ENCODE measurements at regions not wholly inside any gene's neighbourhood (a gene's known extent, or its start where the extent isn't known, plus 50 kb on each side); places are given as distances from the start of the nearest gene placed in this dataset.

GRCh38 chr2:104233591-104233990, 620.3 kb upstream of the POU3F3 start:
- no peak for TF ChIP-seq REST (IDR thresholded peaks at IDR 0.05; ENCODE audit: borderline replicate concordance)
- TF ChIP-seq EP300 (conservative IDR thresholded peaks at IDR 0.05; ENCODE audit: poor library complexity, severe bottlenecking), result no peak
- no peak for TF ChIP-seq CTCF (IDR thresholded peaks at IDR 0.05; ENCODE audit: poor library complexity, severe bottlenecking)
- no peak for TF ChIP-seq TAF1 (IDR thresholded peaks at IDR 0.05; ENCODE audit: low read depth)
- TF ChIP-seq SMC3 (conservative IDR thresholded peaks at IDR 0.05; ENCODE audit: poor library complexity), result no peak
- no peak for TF ChIP-seq POLR2AphosphoS5 (IDR thresholded peaks at IDR 0.05)
- TF ChIP-seq MXI1 (conservative IDR thresholded peaks at IDR 0.05; ENCODE audit: poor library complexity, severe bottlenecking), result no peak
- no peak for TF ChIP-seq EZH2 (IDR thresholded peaks at IDR 0.05; ENCODE audit: borderline replicate concordance, insufficient read depth, low read length, poor library complexity, severe bottlenecking)
- TF ChIP-seq RAD21 (conservative IDR thresholded peaks at IDR 0.05), result no peak
- Histone ChIP-seq H3K27me3 (ENCODE audit: insufficient read depth, low read depth, low read length) (no peaks in the 10 kb centered on the region), H3K27ac (ENCODE audit: low read length) (no peak overlapping the region), H3K9me2 (ENCODE audit: insufficient read depth, low read length) (no peaks in the 10 kb centered on the region), H3K9me3 (ENCODE audit: low read length) (no peaks in the 10 kb centered on the region), H3K4me3 (ENCODE audit: low read length) (no peak overlapping the region), H3K36me3 (ENCODE audit: insufficient read depth, low read length) (no peaks in the 10 kb centered on the region), H3K79me2 (replicated peaks; ENCODE audit: insufficient read depth, low read length) (no peaks in the 10 kb centered on the region), H3K4me2 (ENCODE audit: low read length) (no peak overlapping the region), H3F3A (ENCODE audit: insufficient read depth, low read length, poor library complexity, severe bottlenecking) (no peaks in the 10 kb centered on the region), H3K9ac (ENCODE audit: low read length) (no peak overlapping the region), H2AFZ (ENCODE audit: low read depth, low read length) (no peak overlapping the region), H4K20me1 (ENCODE audit: insufficient read depth) (no peaks in the 10 kb centered on the region)

GRCh38 chr2:104236491-104236890, 617.4 kb upstream of the POU3F3 start:
- Histone ChIP-seq H3K79me2 (replicated peaks; ENCODE audit: insufficient read depth, low read length) (no peaks in the 10 kb centered on the region), H3K9me2 (ENCODE audit: insufficient read depth, low read length) (no peaks in the 10 kb centered on the region), H3K9me3 (ENCODE audit: low read length) (peaks cover 5% of the 10 kb centered on the region), H3F3A (ENCODE audit: insufficient read depth, low read length, poor library complexity, severe bottlenecking) (no peaks in the 10 kb centered on the region), H3K4me2 (ENCODE audit: low read length) (no peak overlapping the region), H3K9ac (ENCODE audit: low read length) (no peak overlapping the region), H3K27me3 (ENCODE audit: insufficient read depth, low read depth, low read length) (no peaks in the 10 kb centered on the region), H3K4me3 (ENCODE audit: low read length) (no peak overlapping the region), H4K20me1 (ENCODE audit: insufficient read depth) (no peaks in the 10 kb centered on the region), H2AFZ (ENCODE audit: low read depth, low read length) (no peak overlapping the region), H3K27ac (ENCODE audit: low read length) (no peak overlapping the region), H3K36me3 (ENCODE audit: insufficient read depth, low read length) (no peaks in the 10 kb centered on the region)
- TF ChIP-seq REST (IDR thresholded peaks at IDR 0.05; ENCODE audit: borderline replicate concordance), result no peak
